ENCODE measurements at regions not wholly inside any gene's neighbourhood (a gene's known extent, or its start where the extent isn't known, plus 50 kb on each side); places are given as distances from the start of the nearest gene placed in this dataset.

- TF ChIP-seq, protein P1, sequence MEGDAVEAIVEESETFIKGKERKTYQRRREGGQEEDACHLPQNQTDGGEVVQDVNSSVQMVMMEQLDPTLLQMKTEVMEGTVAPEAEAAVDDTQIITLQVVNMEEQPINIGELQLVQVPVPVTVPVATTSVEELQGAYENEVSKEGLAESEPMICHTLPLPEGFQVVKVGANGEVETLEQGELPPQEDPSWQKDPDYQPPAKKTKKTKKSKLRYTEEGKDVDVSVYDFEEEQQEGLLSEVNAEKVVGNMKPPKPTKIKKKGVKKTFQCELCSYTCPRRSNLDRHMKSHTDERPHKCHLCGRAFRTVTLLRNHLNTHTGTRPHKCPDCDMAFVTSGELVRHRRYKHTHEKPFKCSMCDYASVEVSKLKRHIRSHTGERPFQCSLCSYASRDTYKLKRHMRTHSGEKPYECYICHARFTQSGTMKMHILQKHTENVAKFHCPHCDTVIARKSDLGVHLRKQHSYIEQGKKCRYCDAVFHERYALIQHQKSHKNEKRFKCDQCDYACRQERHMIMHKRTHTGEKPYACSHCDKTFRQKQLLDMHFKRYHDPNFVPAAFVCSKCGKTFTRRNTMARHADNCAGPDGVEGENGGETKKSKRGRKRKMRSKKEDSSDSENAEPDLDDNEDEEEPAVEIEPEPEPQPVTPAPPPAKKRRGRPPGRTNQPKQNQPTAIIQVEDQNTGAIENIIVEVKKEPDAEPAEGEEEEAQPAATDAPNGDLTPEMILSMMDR (optimal IDR thresholded peaks at IDR 0.05 in 1 of 3, IDR thresholded peaks at IDR 0.05 in 1 of 3, conservative IDR thresholded peaks at IDR 0.05 in 1 of 3; ENCODE audit: extremely low read depth in 1 of 3, insufficient read depth in 2 of 3, low read length in 3 of 3) = no peak
- no peak for TF ChIP-seq EZH2 (IDR thresholded peaks at IDR 0.05; ENCODE audit: low read length)
Measured at GRCh38 chr7:117937049-117937752, 64.0 kb upstream of the CTTNBP2 start.

Data from keratinocyte (primary cell).